Mammary epithelial cell (primary cell): ENCODE measurements at regions not wholly inside any gene's neighbourhood (a gene's known extent, or its start where the extent isn't known, plus 50 kb on each side); places are given as distances from the start of the nearest gene placed in this dataset.

Experiments
- CTCF ChIP-seq, 2 donors: IDR thresholded peaks in 1 of 2; conservative IDR thresholded peaks in 1 of 2; 2 replicates each; pipeline ENCODE4 v1.5.1; 2011 to 2012; ENCODE audit warnings: inconsistent platforms in 2 of 2, low read length in 2 of 2, mild to moderate bottlenecking in 2 of 2, control low read depth in 1 of 2, low read depth in 1 of 2; ENCODE audit not compliant: insufficient read depth in 1 of 2; ENCODE audit errors: extremely low read depth in 1 of 2
- EZH2 ChIP-seq: IDR thresholded peaks from 2 replicates; pipeline ENCODE4 v1.6.1; 2012; ENCODE audit warnings: low read length, inconsistent platforms, borderline replicate concordance

- TF ChIP-seq CTCF (conservative IDR thresholded peaks at IDR 0.05 in 1 of 2, IDR thresholded peaks at IDR 0.05 in 1 of 2; ENCODE audit: extremely low read depth in 1 of 2, insufficient read depth in 1 of 2, low read depth in 1 of 2, low read length in 2 of 2): no peak
- TF ChIP-seq EZH2: no peak
These were observed 159.8 kb upstream of the MVB12B start for GRCh38 chr9:126166866-126167265.
